ENCODE measurements at regions not wholly inside any gene's neighbourhood (a gene's known extent, or its start where the extent isn't known, plus 50 kb on each side); places are given as distances from the start of the nearest gene placed in this dataset.
A peak's percentile ranks its signal among the peaks of the same experiment; 100 is the strongest.
"Not testable (repeated sequence)": the region's sequence is repeated elsewhere in the genome, so short reads cannot be mapped to it uniquely, and the experiment has no call there.

DNA sequence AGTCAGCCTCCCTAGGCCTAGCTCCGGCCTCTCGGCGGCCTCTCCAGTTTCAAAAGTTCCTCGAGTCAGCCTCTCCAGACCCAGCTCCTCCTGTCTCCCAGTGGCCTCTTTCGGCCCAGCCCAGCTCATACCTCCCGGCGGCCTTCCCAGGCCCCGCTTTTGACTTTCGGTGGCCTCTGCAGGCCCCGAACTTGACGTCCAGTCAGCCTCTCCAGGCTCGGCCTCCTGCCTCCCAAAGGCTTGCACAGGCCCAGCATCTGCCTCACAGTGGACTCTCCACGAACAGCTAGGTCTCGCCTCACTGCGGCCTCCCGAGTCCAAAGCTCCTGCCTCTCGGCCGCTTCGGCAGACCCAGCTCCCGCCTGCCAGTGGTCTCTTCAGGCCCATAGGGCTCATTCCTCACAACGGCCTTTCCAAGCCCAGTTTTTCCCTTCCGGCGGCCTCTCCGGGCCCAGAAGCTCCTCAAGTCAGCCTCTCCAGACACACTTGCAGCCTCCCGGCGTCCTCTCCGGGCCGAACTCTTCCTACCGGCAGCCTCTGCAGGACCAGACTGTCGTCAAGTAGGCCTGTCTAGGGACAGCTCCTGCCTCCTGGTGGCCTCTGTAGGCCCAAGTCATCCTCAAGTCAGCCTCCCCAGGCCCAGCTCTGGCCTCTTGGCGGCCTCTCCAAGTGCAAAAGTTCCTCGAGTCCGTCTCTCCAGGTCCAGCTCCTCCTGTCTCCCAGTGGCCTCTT, 249.9 kb upstream of the ZNF722 start:
- H3K27ac ChIP-seq (ENCODE audit: low read depth, low read length); POLR2A ChIA-PET; H3K27me3 ChIP-seq (ENCODE audit: insufficient read depth, low read length, poor library complexity, severe bottlenecking); H3K9me3 Mint-ChIP-seq; H3K4me3 ChIP-seq (ENCODE audit: low read length); H3K36me3 Mint-ChIP-seq; H3K4me1 Mint-ChIP-seq; DNase-seq; H3K9me3 ChIP-seq (ENCODE audit: low read length); H3K27ac Mint-ChIP-seq; CTCF ChIA-PET; H3K27me3 Mint-ChIP-seq; H3K36me3 ChIP-seq (ENCODE audit: insufficient read depth, low read length); H3K4me1 ChIP-seq (ENCODE audit: insufficient read depth, low read length); H3K4me3 Mint-ChIP-seq: not testable (repeated sequence)

DNA sequence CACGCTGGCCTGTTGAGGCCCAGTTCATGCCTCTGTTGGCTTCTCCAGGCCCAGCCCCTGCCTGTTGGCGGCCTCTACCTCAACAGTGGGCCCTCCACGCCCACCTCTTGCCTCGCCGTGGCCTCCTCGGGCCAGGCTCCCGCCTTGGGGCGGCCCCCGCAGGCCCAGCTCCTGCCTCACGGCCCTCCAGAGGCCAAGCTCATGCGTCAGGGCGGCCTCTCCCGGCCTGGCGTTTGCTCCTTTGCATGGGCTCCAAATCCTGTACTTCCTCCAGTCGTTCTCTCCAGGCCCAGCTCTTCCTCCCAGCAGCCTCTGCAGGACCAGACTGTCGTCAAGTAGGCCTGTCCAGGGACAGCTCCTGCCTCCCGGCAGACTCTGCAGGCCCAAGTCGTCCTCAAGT, 246.2 kb upstream of the ZNF722 start:
- H3K27me3 ChIP-seq (ENCODE audit: insufficient read depth, low read length, poor library complexity, severe bottlenecking); POLR2A ChIA-PET; H3K9me3 ChIP-seq (ENCODE audit: low read length); H3K36me3 ChIP-seq (ENCODE audit: insufficient read depth, low read length); H3K27ac ChIP-seq (ENCODE audit: low read depth, low read length); H3K4me3 ChIP-seq (ENCODE audit: low read length); CTCF ChIA-PET; H3K27ac Mint-ChIP-seq; H3K4me1 ChIP-seq (ENCODE audit: insufficient read depth, low read length); H3K9me3 Mint-ChIP-seq; DNase-seq; H3K27me3 Mint-ChIP-seq; H3K4me3 Mint-ChIP-seq; H3K36me3 Mint-ChIP-seq; H3K4me1 Mint-ChIP-seq: not testable (repeated sequence)

- H3K9me3 ChIP-seq (ENCODE audit: low read length); H3K4me1 ChIP-seq (ENCODE audit: insufficient read depth, low read length); H3K4me1 Mint-ChIP-seq; H3K27ac ChIP-seq (ENCODE audit: low read depth, low read length); H3K27me3 Mint-ChIP-seq; H3K9me3 Mint-ChIP-seq; H3K27me3 ChIP-seq (ENCODE audit: insufficient read depth, low read length, poor library complexity, severe bottlenecking); H3K36me3 ChIP-seq (ENCODE audit: insufficient read depth, low read length); POLR2A ChIA-PET; H3K27ac Mint-ChIP-seq; H3K36me3 Mint-ChIP-seq; H3K4me3 Mint-ChIP-seq; DNase-seq; H3K4me3 ChIP-seq (ENCODE audit: low read length); CTCF ChIA-PET: not testable (repeated sequence)
Observed at GRCh38 chr7:63753160-63753559, 245.5 kb upstream of the ZNF722 start.

- H3K27me3 Mint-ChIP-seq; H3K9me3 Mint-ChIP-seq; H3K9me3 ChIP-seq (ENCODE audit: low read length); H3K4me3 Mint-ChIP-seq; H3K4me1 Mint-ChIP-seq; H3K4me3 ChIP-seq (ENCODE audit: low read length); H3K27ac ChIP-seq (ENCODE audit: low read depth, low read length); H3K36me3 ChIP-seq (ENCODE audit: insufficient read depth, low read length); CTCF ChIA-PET; H3K27me3 ChIP-seq (ENCODE audit: insufficient read depth, low read length, poor library complexity, severe bottlenecking); H3K4me1 ChIP-seq (ENCODE audit: insufficient read depth, low read length); H3K36me3 Mint-ChIP-seq; POLR2A ChIA-PET; DNase-seq; H3K27ac Mint-ChIP-seq: not testable (repeated sequence)
Observed at GRCh38 chr7:63760202-63760601, 238.4 kb upstream of the ZNF722 start.

DNA sequence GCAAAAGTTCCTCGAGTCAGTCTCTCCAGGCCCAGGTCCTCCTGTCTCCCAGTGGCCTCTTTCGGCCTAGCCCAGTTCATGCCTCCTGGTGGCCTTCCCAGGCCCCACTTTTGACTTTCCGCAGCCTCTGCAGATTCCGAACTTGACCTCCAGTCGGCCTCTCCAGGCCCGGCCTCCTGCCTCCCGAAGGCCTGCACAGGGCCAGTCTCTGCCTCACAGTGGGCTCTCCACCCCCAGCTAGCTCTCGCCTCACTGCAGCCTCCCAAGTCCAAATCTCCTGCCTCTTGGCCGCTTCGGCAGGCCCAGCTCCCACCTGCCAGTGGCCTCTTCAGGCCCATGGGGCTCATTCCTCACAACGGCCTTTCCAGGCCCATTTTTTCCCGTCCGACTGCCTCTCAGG, 233.1 kb upstream of the ZNF722 start:
- H3K36me3 Mint-ChIP-seq; POLR2A ChIA-PET; H3K27me3 Mint-ChIP-seq; H3K9me3 Mint-ChIP-seq; H3K4me3 ChIP-seq (ENCODE audit: low read length); DNase-seq; H3K36me3 ChIP-seq (ENCODE audit: insufficient read depth, low read length); H3K27ac ChIP-seq (ENCODE audit: low read depth, low read length); H3K4me3 Mint-ChIP-seq; H3K27me3 ChIP-seq (ENCODE audit: insufficient read depth, low read length, poor library complexity, severe bottlenecking); H3K9me3 ChIP-seq (ENCODE audit: low read length); H3K4me1 Mint-ChIP-seq; H3K4me1 ChIP-seq (ENCODE audit: insufficient read depth, low read length); H3K27ac Mint-ChIP-seq; CTCF ChIA-PET: not testable (repeated sequence)

- POLR2A ChIA-PET; H3K36me3 Mint-ChIP-seq; CTCF ChIA-PET; H3K4me1 ChIP-seq (ENCODE audit: insufficient read depth, low read length); H3K9me3 Mint-ChIP-seq; H3K9me3 ChIP-seq (ENCODE audit: low read length); H3K4me1 Mint-ChIP-seq; H3K4me3 Mint-ChIP-seq; H3K36me3 ChIP-seq (ENCODE audit: insufficient read depth, low read length); H3K27me3 Mint-ChIP-seq; H3K27ac ChIP-seq (ENCODE audit: low read depth, low read length); H3K27me3 ChIP-seq (ENCODE audit: insufficient read depth, low read length, poor library complexity, severe bottlenecking); H3K4me3 ChIP-seq (ENCODE audit: low read length); DNase-seq: not testable (repeated sequence)
- peak overlapping the region in 1 of 8 donors; percentile 76 for H3K27ac Mint-ChIP-seq
Observed at GRCh38 chr7:63766197-63766596, 232.5 kb upstream of the ZNF722 start.

GRCh38 chr7:63770162-63770561, 228.5 kb upstream of the ZNF722 start:
- H3K4me1 ChIP-seq (ENCODE audit: insufficient read depth, low read length); H3K4me1 Mint-ChIP-seq; H3K36me3 Mint-ChIP-seq; H3K4me3 ChIP-seq (ENCODE audit: low read length); H3K27ac Mint-ChIP-seq; H3K27me3 ChIP-seq (ENCODE audit: insufficient read depth, low read length, poor library complexity, severe bottlenecking); H3K27me3 Mint-ChIP-seq; POLR2A ChIA-PET; H3K27ac ChIP-seq (ENCODE audit: low read depth, low read length); DNase-seq; H3K36me3 ChIP-seq (ENCODE audit: insufficient read depth, low read length); H3K4me3 Mint-ChIP-seq; H3K9me3 ChIP-seq (ENCODE audit: low read length); CTCF ChIA-PET: not testable (repeated sequence)
- peaks cover 0 to 11% (median 7%) of the 10 kb centered on the region in 5 donors for H3K9me3 Mint-ChIP-seq

DNA sequence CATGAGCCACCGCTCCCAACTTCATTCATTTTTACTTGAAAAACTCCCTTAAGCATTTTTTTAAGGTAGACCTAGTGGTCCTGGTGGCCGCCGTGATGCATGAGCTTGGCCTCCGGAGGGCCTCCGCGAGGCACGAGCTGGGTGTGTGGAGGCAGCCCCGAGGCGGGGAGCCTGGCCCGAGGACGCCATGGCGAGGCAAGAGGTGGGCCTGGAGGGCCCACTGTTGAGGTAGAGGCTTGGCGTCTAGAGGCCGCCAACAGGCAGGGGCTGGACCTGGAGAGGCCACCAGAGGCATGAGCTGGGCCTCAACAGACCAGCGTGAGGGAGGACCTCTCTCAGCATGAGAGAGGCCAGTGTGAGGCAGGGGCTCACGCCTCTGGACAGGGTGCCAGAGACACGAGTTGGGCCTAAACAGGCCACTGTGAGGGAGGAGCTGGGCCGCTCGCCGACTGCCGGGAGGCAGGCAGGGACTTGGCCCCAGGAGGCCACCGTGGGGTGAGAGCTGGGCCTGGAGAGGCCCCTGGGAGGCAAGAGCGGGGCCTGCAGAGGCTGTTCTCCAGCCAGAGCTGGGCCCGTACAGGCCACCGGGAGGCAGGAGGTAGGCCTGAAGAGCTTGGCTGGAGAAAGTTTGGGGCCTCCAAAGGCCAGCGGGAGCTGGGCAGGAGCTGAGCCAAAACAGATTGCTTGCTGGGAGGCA, 227.1 kb upstream of the ZNF722 start:
- H3K4me1 ChIP-seq (ENCODE audit: insufficient read depth, low read length); H3K36me3 Mint-ChIP-seq; H3K27me3 Mint-ChIP-seq; H3K4me1 Mint-ChIP-seq; H3K27ac Mint-ChIP-seq; H3K4me3 Mint-ChIP-seq; H3K4me3 ChIP-seq (ENCODE audit: low read length); POLR2A ChIA-PET; H3K27ac ChIP-seq (ENCODE audit: low read depth, low read length); H3K36me3 ChIP-seq (ENCODE audit: insufficient read depth, low read length); H3K27me3 ChIP-seq (ENCODE audit: insufficient read depth, low read length, poor library complexity, severe bottlenecking); H3K9me3 ChIP-seq (ENCODE audit: low read length); CTCF ChIA-PET; H3K9me3 Mint-ChIP-seq; DNase-seq: not testable (repeated sequence)
